ENCODE measurements at regions not wholly inside any gene's neighbourhood (a gene's known extent, or its start where the extent isn't known, plus 50 kb on each side); places are given as distances from the start of the nearest gene placed in this dataset.

DNA sequence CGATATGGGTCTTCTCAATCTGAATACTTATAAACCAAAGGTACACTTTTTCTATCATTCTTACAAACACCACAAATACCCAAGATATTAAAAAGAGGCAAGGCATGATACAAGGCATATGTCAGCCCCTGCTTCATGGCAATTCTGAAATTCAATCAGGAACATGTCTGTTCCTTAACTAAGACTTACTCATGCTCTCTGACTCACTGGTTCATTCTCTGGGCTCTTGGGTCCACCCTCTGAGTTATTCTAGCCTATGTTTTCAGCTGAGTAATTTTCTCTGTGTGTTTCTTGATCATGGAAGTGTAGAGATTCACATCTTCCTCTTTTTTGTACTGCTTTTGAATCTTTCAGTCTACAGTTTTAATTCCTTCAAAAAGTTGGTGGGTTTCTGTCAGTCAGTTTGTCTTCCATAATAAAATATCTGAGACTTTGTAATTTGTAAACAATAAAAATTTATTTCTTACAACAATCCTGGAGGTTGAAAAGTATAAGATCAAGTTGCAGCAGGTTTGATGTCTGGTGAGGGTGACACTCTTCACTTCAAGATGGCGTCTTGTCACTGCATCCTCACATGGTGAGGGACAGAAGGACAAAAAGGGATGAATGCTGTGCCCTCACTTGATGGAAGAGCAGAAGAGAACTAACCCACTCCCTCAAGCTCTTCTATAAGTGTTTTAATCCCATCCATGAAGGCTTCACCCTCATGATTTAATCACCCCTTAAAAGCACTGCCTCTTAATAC, 211.7 kb downstream of the FAM76B start:
- TF ChIP-seq, protein P1, sequence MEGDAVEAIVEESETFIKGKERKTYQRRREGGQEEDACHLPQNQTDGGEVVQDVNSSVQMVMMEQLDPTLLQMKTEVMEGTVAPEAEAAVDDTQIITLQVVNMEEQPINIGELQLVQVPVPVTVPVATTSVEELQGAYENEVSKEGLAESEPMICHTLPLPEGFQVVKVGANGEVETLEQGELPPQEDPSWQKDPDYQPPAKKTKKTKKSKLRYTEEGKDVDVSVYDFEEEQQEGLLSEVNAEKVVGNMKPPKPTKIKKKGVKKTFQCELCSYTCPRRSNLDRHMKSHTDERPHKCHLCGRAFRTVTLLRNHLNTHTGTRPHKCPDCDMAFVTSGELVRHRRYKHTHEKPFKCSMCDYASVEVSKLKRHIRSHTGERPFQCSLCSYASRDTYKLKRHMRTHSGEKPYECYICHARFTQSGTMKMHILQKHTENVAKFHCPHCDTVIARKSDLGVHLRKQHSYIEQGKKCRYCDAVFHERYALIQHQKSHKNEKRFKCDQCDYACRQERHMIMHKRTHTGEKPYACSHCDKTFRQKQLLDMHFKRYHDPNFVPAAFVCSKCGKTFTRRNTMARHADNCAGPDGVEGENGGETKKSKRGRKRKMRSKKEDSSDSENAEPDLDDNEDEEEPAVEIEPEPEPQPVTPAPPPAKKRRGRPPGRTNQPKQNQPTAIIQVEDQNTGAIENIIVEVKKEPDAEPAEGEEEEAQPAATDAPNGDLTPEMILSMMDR (IDR thresholded peaks at IDR 0.05; ENCODE audit: extremely low read depth in 1 of 2, insufficient read depth in 1 of 2, low read depth in 1 of 2, low read length in 2 of 2), result no peak
- TF ChIP-seq POLR2A (IDR thresholded peaks at IDR 0.05; ENCODE audit: low read depth, low read length), result no peak
- no peak for TF ChIP-seq MYC (IDR thresholded peaks at IDR 0.05; ENCODE audit: low read depth, low read length)
- TF ChIP-seq POLR2AphosphoS5 (IDR thresholded peaks at IDR 0.05; ENCODE audit: insufficient read depth, low read depth, low read length), result no peak
- no peak for TF ChIP-seq GATA2 (IDR thresholded peaks at IDR 0.05; ENCODE audit: insufficient read depth, insufficient read length, low read depth, low read length)
- TF ChIP-seq EZH2 (IDR thresholded peaks at IDR 0.05; ENCODE audit: borderline replicate concordance, low read depth, low read length, severe bottlenecking), result no peak
- no peak for TF ChIP-seq FOS (IDR thresholded peaks at IDR 0.05; ENCODE audit: borderline replicate concordance, insufficient read depth, low read length)
- no peak for TF ChIP-seq JUN (IDR thresholded peaks at IDR 0.05; ENCODE audit: borderline replicate concordance, insufficient read depth, insufficient read length, low read depth)

Measured in endothelial cell of umbilical vein (primary cell).